ENCODE measurements at regions not wholly inside any gene's neighbourhood (a gene's known extent, or its start where the extent isn't known, plus 50 kb on each side); places are given as distances from the start of the nearest gene placed in this dataset.

GRCh38 chr4:167537761-167538160 lies 303.5 kb upstream of the SPOCK3 start:
- FAIRE-seq: no peak
- Histone ChIP-seq H3K4me3 (no peak overlapping the region), H3K4me1 (ENCODE audit: control insufficient read depth, insufficient read depth, low read length) (no peaks in the 10 kb centered on the region), H2AFZ (ENCODE audit: control insufficient read depth, low read depth, low read length) (no peak overlapping the region), H3K9ac (ENCODE audit: control insufficient read depth, insufficient read depth, low read length) (no peak overlapping the region), H3K27ac (ENCODE audit: control insufficient read depth, insufficient read depth) (no peak overlapping the region), H3K79me2 (ENCODE audit: control insufficient read depth, insufficient read depth, low read length) (no peaks in the 10 kb centered on the region), H3K27me3 (replicated peaks in 1 of 2; ENCODE audit: control insufficient read depth in 2 of 2, insufficient read depth in 2 of 2, low read length in 1 of 2) (no peaks in the 10 kb centered on the region), H3K36me3 (ENCODE audit: control insufficient read depth in 2 of 2, insufficient read depth in 2 of 2, low read length in 1 of 2) (no peaks in the 10 kb centered on the region), H3K9me3 (replicated peaks; ENCODE audit: control insufficient read depth, insufficient read depth, low read length) (no peaks in the 10 kb centered on the region), H3K4me2 (ENCODE audit: control insufficient read depth, insufficient read depth) (no peak overlapping the region), H4K20me1 (ENCODE audit: control insufficient read depth, insufficient read depth) (no peaks in the 10 kb centered on the region)
- intact Hi-C loops (cut with micrococcal nuclease; ENCODE audit: unreplicated experiment) (no loop called here), in situ Hi-C loops (cut with MboI) (no loop called here)
- TF ChIP-seq E4F1 (IDR thresholded peaks at IDR 0.05; ENCODE audit: borderline replicate concordance, partially characterized antibody): no peak
- TF ChIP-seq STAT3 (IDR thresholded peaks at IDR 0.05; ENCODE audit: low read depth, low read length): no peak
- ChIA-PET CTCF (no interaction called here), RAD21 (ENCODE audit: unreplicated experiment) (no interaction called here), POLR2A (no interaction called here), SMC1A (ENCODE audit: uncharacterized antibody, unreplicated experiment) (no interaction called here)
- DNase-seq (ENCODE audit: low read depth, low spot score): no peak
- no TSS peak for BruUV-seq (replicated peaks)
- 4% methylated on average over 1 of the region's 1 CpG for WGBS (ENCODE audit: insufficient coverage, insufficient replicate concordance, low lambda C conversion rate, missing lambda C conversion rate)
- no peak for ATAC-seq

- in situ Hi-C loops (cut with MboI): no loop called here
- TF ChIP-seq RBBP5 (conservative IDR thresholded peaks at IDR 0.05) (no peak), MEF2A (IDR thresholded peaks at IDR 0.05; ENCODE audit: insufficient read depth, low read depth, low read length) (no peak), SIX5 (IDR thresholded peaks at IDR 0.05; ENCODE audit: low read depth, low read length, severe bottlenecking) (no peak), BCL11A (IDR thresholded peaks at IDR 0.05; ENCODE audit: low read depth, low read length) (no peak), E4F1 (IDR thresholded peaks at IDR 0.05; ENCODE audit: borderline replicate concordance, partially characterized antibody) (no peak), RFX5 (IDR thresholded peaks at IDR 0.05; ENCODE audit: low read depth, low read length) (no peak), HDAC6 (IDR thresholded peaks at IDR 0.05; ENCODE audit: unreplicated experiment) (no peak), ATF7 (IDR thresholded peaks at IDR 0.05; ENCODE audit: low read depth) (no peak), ZBTB11 (CRISPR knock-in tag; IDR thresholded peaks at IDR 0.05) (no peak)
These were observed 307.0 kb upstream of the SPOCK3 start for GRCh38 chr4:167541286-167541685.

More at GRCh38 chr4:167541286-167541685, 307.0 kb upstream of the SPOCK3 start:
- Histone ChIP-seq H2AFZ (ENCODE audit: control insufficient read depth, low read depth, low read length) (no peak overlapping the region), H3K36me3 (ENCODE audit: control insufficient read depth in 2 of 2, insufficient read depth in 2 of 2, low read length in 1 of 2) (no peaks in the 10 kb centered on the region), H3K9me3 (replicated peaks; ENCODE audit: control insufficient read depth, insufficient read depth, low read length) (no peaks in the 10 kb centered on the region), H3K4me1 (ENCODE audit: control insufficient read depth, insufficient read depth, low read length) (no peaks in the 10 kb centered on the region), H3K79me2 (ENCODE audit: control insufficient read depth, insufficient read depth, low read length) (no peaks in the 10 kb centered on the region), H3K4me3 (no peak overlapping the region), H3K9ac (ENCODE audit: control insufficient read depth, insufficient read depth, low read length) (no peak overlapping the region), H4K20me1 (ENCODE audit: control insufficient read depth, insufficient read depth) (no peaks in the 10 kb centered on the region), H3K27ac (ENCODE audit: control insufficient read depth, insufficient read depth) (no peak overlapping the region), H3K27me3 (replicated peaks in 1 of 2; ENCODE audit: control insufficient read depth in 2 of 2, insufficient read depth in 2 of 2, low read length in 1 of 2) (no peaks in the 10 kb centered on the region), H3K4me2 (ENCODE audit: control insufficient read depth, insufficient read depth) (no peak overlapping the region)
- ChIA-PET CTCF (no interaction called here), RAD21 (ENCODE audit: unreplicated experiment) (no interaction called here), SMC1A (ENCODE audit: uncharacterized antibody, unreplicated experiment) (no interaction called here), POLR2A (no interaction called here)
- BruUV-seq (replicated peaks): no TSS peak
- intact Hi-C loops (cut with micrococcal nuclease; ENCODE audit: unreplicated experiment): no loop called here
- no peak for ATAC-seq
- no peak for FAIRE-seq
- WGBS (ENCODE audit: insufficient coverage, insufficient replicate concordance, low lambda C conversion rate, missing lambda C conversion rate): 19% methylated on average over 3 of the region's 3 CpGs
- no peak for DNase-seq (ENCODE audit: low read depth, low spot score)

Data from GM12878 (cell line).